HAP-1 (cell line): ENCODE measurements at regions not wholly inside any gene's neighbourhood (a gene's known extent, or its start where the extent isn't known, plus 50 kb on each side); places are given as distances from the start of the nearest gene placed in this dataset.

Experiments
- DNase-seq, 2 experiments: peaks; one replicate each; pipeline ENCODE4 v3.0.0-alpha.2; 2016 to 2020; ENCODE audit warnings: low spot score in 2 of 2
- H3K27me3 ChIP-seq: fragments of 250-450 bp; sonication (Bioruptor Pico); 2 replicates; pipeline ENCODE4 v1.5.1; 2020; ENCODE audit warnings: low read depth, mild to moderate bottlenecking, moderate library complexity
- H3K36me3 ChIP-seq: fragments of 250-450 bp; sonication (Bioruptor Pico); replicated peaks from 2 replicates; pipeline ENCODE4 v1.5.1; 2020; ENCODE audit warnings: mild to moderate bottlenecking
- H3K4me1 ChIP-seq: fragments of 250-450 bp; sonication (Bioruptor Pico); 2 replicates; pipeline ENCODE4 v1.5.1; 2020; ENCODE audit warnings: mild to moderate bottlenecking
- H3K4me3 ChIP-seq: fragments of 250-450 bp; sonication (Bioruptor Pico); 2 replicates; pipeline ENCODE4 v1.5.1; 2020; ENCODE audit warnings: mild to moderate bottlenecking, moderate library complexity
- H3K9me3 ChIP-seq: fragments of 250-450 bp; sonication (Bioruptor Pico); 2 replicates; pipeline ENCODE4 v1.5.1; 2020; ENCODE audit warnings: mild to moderate bottlenecking, moderate library complexity
- in situ Hi-C: fragments of 300-500 bp; cut with MboI; formaldehyde crosslinking; loops from 3 replicates; pipeline ENCODE4 v1.14.3; 2020; ENCODE audit warnings: low sequenced_read_pairs, inconsistent platforms, mixed read lengths

- Histone ChIP-seq H3K4me3 (no peak overlapping the region), H3K9me3 (no peaks in the 10 kb centered on the region; the same call in 1 of the 2 replicates), H3K36me3 (no peaks in the 10 kb centered on the region), H3K4me1 (no peaks in the 10 kb centered on the region), H3K27me3 (no peaks in the 10 kb centered on the region)
- DNase-seq, result no peak
- in situ Hi-C loops, result no loop called here
Measured at GRCh38 chr21:41008974-41009373, 159.0 kb upstream of the BACE2 start.

- in situ Hi-C loops, result no loop called here
- no peak overlapping the region for H3K4me3 ChIP-seq
- H3K36me3 ChIP-seq, result no peaks in the 10 kb centered on the region
- DNase-seq, result no peak
- no peaks in the 10 kb centered on the region for H3K4me1 ChIP-seq
- no peaks in the 10 kb centered on the region; the same call in 1 of the 2 replicates for H3K9me3 ChIP-seq
- H3K27me3 ChIP-seq, result no peaks in the 10 kb centered on the region
Measured at GRCh38 chr21:41009398-41010100, 158.4 kb upstream of the BACE2 start.

GRCh38 chr21:41010101-41010435, 157.9 kb upstream of the BACE2 start:
- Histone ChIP-seq H3K27me3 (no peaks in the 10 kb centered on the region), H3K4me1 (no peaks in the 10 kb centered on the region), H3K9me3 (no peaks in the 10 kb centered on the region; the same call in 1 of the 2 replicates), H3K36me3 (no peaks in the 10 kb centered on the region), H3K4me3 (no peak overlapping the region)
- DNase-seq, result no peak
- in situ Hi-C loops, result no loop called here

- no peak for DNase-seq
- Histone ChIP-seq H3K4me1 (no peaks in the 10 kb centered on the region), H3K36me3 (no peaks in the 10 kb centered on the region), H3K27me3 (no peaks in the 10 kb centered on the region), H3K4me3 (no peak overlapping the region), H3K9me3 (no peaks in the 10 kb centered on the region; the same call in 1 of the 2 replicates)
- in situ Hi-C loops, result no loop called here
Measured at GRCh38 chr21:41011098-41011731, 156.7 kb upstream of the BACE2 start.

- no peak for DNase-seq
- H3K36me3 ChIP-seq, result no peaks in the 10 kb centered on the region
- H3K9me3 ChIP-seq, result no peaks in the 10 kb centered on the region; the same call in 1 of the 2 replicates
- in situ Hi-C loops, result no loop called here
- no peaks in the 10 kb centered on the region for H3K4me1 ChIP-seq
- no peaks in the 10 kb centered on the region for H3K27me3 ChIP-seq
- H3K4me3 ChIP-seq, result no peak overlapping the region
Measured at GRCh38 chr21:41011951-41012366, 156.0 kb upstream of the BACE2 start.

GRCh38 chr21:41012425-41012824, 155.5 kb upstream of the BACE2 start:
- Histone ChIP-seq H3K4me3 (no peak overlapping the region), H3K9me3 (no peaks in the 10 kb centered on the region; the same call in 1 of the 2 replicates), H3K27me3 (no peaks in the 10 kb centered on the region), H3K4me1 (no peaks in the 10 kb centered on the region), H3K36me3 (no peaks in the 10 kb centered on the region)
- in situ Hi-C loops, result no loop called here
- DNase-seq, result no peak

GRCh38 chr21:41016472-41016871, 151.5 kb upstream of the BACE2 start:
- no peak overlapping the region for H3K4me3 ChIP-seq
- H3K4me1 ChIP-seq, result no peaks in the 10 kb centered on the region
- in situ Hi-C loops, result no loop called here
- H3K36me3 ChIP-seq, result no peaks in the 10 kb centered on the region
- no peaks in the 10 kb centered on the region for H3K9me3 ChIP-seq
- no peak for DNase-seq
- no peaks in the 10 kb centered on the region for H3K27me3 ChIP-seq

- no peaks in the 10 kb centered on the region for H3K4me1 ChIP-seq
- in situ Hi-C loops, result no loop called here
- H3K4me3 ChIP-seq, result no peak overlapping the region
- H3K9me3 ChIP-seq, result no peaks in the 10 kb centered on the region; the same call in 1 of the 2 replicates
- DNase-seq, result no peak
- no peaks in the 10 kb centered on the region for H3K27me3 ChIP-seq
- H3K36me3 ChIP-seq, result no peaks in the 10 kb centered on the region
Measured at GRCh38 chr21:41018431-41018830, 149.5 kb upstream of the BACE2 start.

GRCh38 chr21:41023936-41024335, 144.0 kb upstream of the BACE2 start:
- Histone ChIP-seq H3K27me3 (no peaks in the 10 kb centered on the region), H3K9me3 (no peaks in the 10 kb centered on the region; the same call in 1 of the 2 replicates), H3K4me1 (no peaks in the 10 kb centered on the region), H3K36me3 (no peaks in the 10 kb centered on the region), H3K4me3 (no peak overlapping the region)
- DNase-seq, result no peak
- in situ Hi-C loops, result no loop called here

GRCh38 chr21:41024341-41024740, 143.6 kb upstream of the BACE2 start:
- in situ Hi-C loops, result no loop called here
- H3K9me3 ChIP-seq, result peaks cover under 1% of the 10 kb centered on the region; the same call in 1 of the 2 replicates
- no peak for DNase-seq
- no peaks in the 10 kb centered on the region for H3K36me3 ChIP-seq
- H3K27me3 ChIP-seq, result no peaks in the 10 kb centered on the region
- no peaks in the 10 kb centered on the region for H3K4me1 ChIP-seq
- no peak overlapping the region for H3K4me3 ChIP-seq

- H3K4me1 ChIP-seq, result no peaks in the 10 kb centered on the region
- in situ Hi-C loops, result no loop called here
- DNase-seq, result no peak
- H3K4me3 ChIP-seq, result no peak overlapping the region
- peaks cover 3% of the 10 kb centered on the region; the same call in 1 of the 2 replicates for H3K9me3 ChIP-seq
- H3K36me3 ChIP-seq, result no peaks in the 10 kb centered on the region
- H3K27me3 ChIP-seq, result no peaks in the 10 kb centered on the region
Measured at GRCh38 chr21:41024746-41025254, 143.2 kb upstream of the BACE2 start.

GRCh38 chr21:41029571-41029970, 138.4 kb upstream of the BACE2 start:
- in situ Hi-C loops, result no loop called here
- H3K4me1 ChIP-seq, result no peaks in the 10 kb centered on the region
- peaks cover 3% of the 10 kb centered on the region; the same call in 1 of the 2 replicates for H3K9me3 ChIP-seq
- H3K27me3 ChIP-seq, result no peaks in the 10 kb centered on the region
- H3K36me3 ChIP-seq, result no peaks in the 10 kb centered on the region
- no peak overlapping the region for H3K4me3 ChIP-seq
- DNase-seq, result no peak

GRCh38 chr21:41031701-41032220, 136.2 kb upstream of the BACE2 start:
- Histone ChIP-seq H3K4me1 (no peaks in the 10 kb centered on the region), H3K36me3 (no peaks in the 10 kb centered on the region), H3K27me3 (no peaks in the 10 kb centered on the region), H3K9me3 (peaks cover 3% of the 10 kb centered on the region; the same call in 1 of the 2 replicates), H3K4me3 (no peak overlapping the region)
- in situ Hi-C loops, result no loop called here
- DNase-seq, result no peak

- in situ Hi-C loops, result no loop called here
- Histone ChIP-seq H3K36me3 (no peaks in the 10 kb centered on the region), H3K4me3 (no peak overlapping the region), H3K9me3 (peaks cover 3% of the 10 kb centered on the region; the same call in 1 of the 2 replicates), H3K27me3 (no peaks in the 10 kb centered on the region), H3K4me1 (no peaks in the 10 kb centered on the region)
- no peak for DNase-seq
Measured at GRCh38 chr21:41032541-41032940, 135.4 kb upstream of the BACE2 start.
